ENCODE measurements at regions not wholly inside any gene's neighbourhood (a gene's known extent, or its start where the extent isn't known, plus 50 kb on each side); places are given as distances from the start of the nearest gene placed in this dataset.
"Not testable (repeated sequence)": the region's sequence is repeated elsewhere in the genome, so short reads cannot be mapped to it uniquely, and the experiment has no call there.

DNA sequence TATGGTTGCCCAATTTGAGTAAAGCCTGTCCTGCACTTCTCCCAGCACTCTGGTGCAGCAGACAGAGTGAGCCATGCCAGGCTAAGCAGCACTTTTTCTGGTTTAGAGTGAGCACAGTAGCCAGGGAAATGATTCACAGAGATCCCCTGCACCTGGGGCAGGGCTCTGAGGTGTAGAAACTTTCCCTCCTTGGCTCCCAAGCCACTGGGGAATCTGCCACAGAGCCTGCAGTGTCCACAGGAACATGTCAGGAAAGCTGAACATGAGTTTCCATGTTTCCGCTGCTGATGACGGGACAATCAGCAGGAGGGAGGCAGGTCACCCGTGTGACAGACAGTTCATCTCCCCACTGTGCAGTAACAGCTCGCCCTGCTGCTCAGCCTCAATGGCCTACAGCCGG is 429.9 kb upstream of the B3GAT1 start:
- no peak for DNase-seq

GRCh38 chr11:134841411-134841810 is 429.4 kb upstream of the B3GAT1 start:
- DNase-seq, result no peak

- no peak for DNase-seq
Observed at GRCh38 chr11:134840945-134841344, 428.9 kb upstream of the B3GAT1 start.

DNA sequence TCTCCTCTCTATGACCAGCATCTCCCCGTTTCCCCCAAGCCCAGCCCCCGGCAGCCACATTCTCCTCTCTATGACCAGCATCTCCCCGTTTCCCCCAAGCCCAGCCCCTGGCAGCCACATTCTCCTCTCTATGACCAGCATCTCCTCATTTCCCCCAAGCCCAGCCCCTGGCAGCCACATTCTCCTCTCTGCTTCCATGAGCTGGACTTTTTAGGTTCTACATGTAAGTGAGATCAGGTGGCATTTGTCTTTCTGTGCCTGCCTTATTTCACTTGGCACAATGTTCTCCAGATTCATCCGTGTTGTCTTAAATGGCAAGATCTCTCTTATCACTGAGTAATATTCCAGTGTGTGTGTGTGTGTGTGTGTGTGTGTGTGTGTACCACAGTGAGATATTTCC is 428.1 kb upstream of the B3GAT1 start:
- not testable (repeated sequence) for DNase-seq

GRCh38 chr11:134838708-134839107 is 426.7 kb upstream of the B3GAT1 start:
- DNase-seq, result no peak

- DNase-seq, result no peak
Observed at GRCh38 chr11:134837887-134838232, 425.8 kb upstream of the B3GAT1 start.

- DNase-seq, result no peak
Observed at GRCh38 chr11:134837166-134837886, 425.3 kb upstream of the B3GAT1 start.

- DNase-seq, result no peak
Observed at GRCh38 chr11:134836561-134836960, 424.5 kb upstream of the B3GAT1 start.

DNA sequence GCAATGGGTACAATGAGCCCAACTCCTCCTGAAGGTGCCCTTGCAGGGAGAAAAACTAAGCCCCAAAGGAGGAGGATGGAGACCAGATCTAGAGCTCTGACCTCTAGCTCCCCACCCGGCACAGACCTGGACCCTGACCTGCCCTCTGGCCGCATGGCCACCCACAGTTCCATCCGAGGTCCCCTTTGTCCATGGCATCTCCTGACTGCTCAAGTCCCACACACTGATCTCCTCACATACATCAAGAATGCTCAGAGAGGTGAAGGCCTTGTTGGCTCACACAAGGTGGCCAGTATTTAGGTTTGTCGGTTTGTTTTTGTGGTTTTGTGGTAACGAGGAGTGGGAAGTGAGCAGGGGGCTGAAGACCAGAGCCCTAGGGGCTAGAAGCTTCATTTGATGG is 423.5 kb upstream of the B3GAT1 start:
- no peak for DNase-seq

DNA sequence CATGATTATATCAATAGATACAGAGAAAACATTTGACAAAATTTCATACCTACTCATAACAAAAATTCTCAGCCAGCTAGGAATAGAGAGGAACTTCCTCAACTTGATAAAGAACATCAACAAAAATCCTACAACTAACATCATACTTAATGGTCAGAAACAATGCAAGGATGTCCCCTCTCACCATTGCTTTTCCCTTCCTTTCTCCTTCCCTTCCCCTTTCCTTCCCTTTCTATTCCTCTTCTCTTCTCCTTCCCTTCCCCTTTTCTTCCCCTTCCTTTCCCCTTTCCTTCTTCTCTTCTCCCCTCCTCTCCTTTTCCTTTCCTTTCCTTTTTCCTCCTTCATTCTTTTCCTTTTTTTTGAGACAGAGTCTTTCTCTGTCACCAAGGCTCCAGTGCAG is 418.3 kb upstream of the B3GAT1 start:
- DNase-seq, result no peak

GRCh38 chr11:134823970-134824369 is 411.9 kb upstream of the B3GAT1 start:
- no peak for DNase-seq

- DNase-seq, result no peak
Observed at GRCh38 chr11:134822897-134823296, 410.9 kb upstream of the B3GAT1 start.

GRCh38 chr11:134821422-134821821 is 409.4 kb upstream of the B3GAT1 start:
- no peak for DNase-seq

DNA sequence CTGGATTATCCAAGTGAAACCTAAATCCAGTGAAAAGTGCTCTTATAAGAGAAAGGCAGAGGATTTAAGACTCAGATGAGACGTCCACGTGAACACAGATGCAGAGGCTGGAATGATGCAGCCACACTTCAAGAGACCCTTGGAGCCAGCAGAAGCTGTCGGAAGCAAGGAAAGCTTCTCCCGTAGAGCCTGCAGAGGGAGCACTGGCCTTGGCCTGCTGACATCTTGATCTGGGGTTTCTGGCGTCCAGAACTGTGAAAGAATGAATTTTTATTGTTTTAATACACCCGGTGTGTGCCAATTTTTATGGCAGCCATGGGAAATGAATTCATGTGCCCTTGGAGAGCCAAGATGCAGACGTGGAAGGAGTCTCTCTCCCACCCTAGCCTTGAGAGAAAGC is 407.0 kb upstream of the B3GAT1 start:
- no peak for DNase-seq

DNA sequence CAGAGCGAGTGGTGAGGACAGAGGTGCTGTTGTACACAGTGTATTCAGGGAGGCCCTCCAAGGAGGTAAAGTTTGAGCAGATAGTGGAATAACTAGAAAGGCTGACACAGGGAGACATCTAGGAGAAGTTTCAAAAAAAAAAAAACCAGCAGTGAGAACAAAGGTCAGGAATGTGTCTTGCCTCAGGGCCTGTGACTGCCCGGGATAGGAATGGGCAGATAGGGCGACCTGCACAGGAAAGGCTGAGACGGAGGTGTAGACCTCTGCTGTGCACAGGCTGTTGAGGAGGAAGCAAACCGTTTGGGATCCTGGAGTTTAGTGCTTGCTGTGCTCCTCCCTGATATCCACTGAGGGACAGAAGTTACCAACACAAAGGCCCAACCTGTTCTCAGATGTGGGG is 406.5 kb upstream of the B3GAT1 start:
- DNase-seq, result no peak

DNA sequence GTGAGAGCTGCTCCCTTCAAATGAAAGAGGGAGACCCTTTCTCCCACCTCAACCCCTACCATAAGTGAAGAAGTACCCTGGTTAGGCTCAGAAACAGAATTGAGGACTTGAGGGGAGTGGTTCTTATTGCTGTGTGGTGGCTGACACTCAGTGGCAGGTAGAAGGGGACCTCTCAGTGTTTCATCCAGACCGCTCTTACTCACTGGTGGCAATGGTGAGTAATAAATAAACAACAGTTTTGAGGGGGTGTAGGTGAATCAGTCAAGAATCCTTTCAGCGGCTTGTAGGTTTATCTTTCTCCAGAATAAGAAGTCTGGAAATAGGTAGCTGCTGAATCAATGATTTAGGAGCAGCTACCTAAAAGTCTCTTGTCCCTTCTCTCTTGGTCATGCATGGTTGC is 403.4 kb upstream of the B3GAT1 start:
- DNase-seq, result no peak

- DNase-seq, result no peak
Observed at GRCh38 chr11:134807997-134808396, 396.0 kb upstream of the B3GAT1 start.

DNA sequence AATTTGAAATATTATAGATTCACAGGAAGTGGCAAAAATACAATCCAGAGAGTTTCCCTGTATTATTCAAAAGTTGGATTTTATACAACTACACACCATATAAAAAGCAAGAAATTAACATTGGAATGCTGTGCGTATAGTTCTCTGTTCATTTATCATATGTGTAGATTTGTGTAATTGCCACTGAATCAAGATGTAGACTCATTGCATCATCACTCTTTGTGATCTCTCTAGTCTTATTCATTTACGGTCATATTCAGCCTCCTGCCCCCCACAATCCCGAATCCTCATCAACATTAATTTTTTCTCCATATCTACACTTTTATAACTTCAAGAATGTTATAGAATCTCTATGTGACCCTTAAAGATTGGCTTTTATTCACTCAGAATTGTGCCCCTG is 390.6 kb upstream of the B3GAT1 start:
- DNase-seq, result no peak

GRCh38 chr11:134802116-134802515 is 390.1 kb upstream of the B3GAT1 start:
- no peak for DNase-seq

DNA sequence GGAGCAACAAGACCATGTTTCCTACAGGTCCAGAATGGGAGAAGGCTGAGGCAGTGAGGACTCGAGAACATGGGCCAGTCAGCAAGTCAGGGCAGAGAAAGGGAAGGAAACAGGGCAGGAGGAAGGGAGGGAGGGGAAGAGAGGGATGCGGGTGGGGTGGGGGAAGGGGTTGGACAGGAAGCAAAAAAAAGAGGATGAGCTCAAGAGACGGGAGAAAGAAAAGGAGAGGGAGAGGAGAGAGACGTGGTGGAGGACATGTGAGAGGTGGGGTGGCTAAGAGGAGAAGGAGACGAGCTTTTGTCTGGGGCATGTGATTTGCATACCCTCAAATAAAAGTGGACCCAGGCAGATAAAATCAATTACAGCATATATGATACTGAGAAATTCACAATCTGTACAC is 389.5 kb upstream of the B3GAT1 start:
- DNase-seq, result no peak

DNA sequence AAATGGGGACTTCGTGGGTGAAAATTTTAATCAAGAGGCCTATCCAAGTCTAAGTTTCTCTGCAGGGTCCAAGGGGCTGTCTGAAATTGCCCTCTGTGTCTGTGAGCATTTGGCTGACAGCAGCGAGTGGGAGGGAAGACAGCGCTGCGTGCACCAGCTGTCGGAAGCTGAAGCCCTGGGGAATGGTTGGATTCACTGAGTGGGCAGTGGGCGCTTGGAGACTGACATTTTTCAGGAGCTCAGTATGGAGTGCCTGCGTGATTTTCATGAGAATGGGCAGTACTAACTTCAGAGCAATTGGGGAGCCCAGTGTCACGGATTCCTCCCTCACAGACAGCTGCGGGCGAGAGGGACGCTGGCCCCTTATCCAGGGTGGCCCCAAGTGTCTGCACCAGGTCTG is 388.8 kb upstream of the B3GAT1 start:
- DNase-seq, result no peak

- no peak for DNase-seq
Observed at GRCh38 chr11:134800130-134800529, 388.1 kb upstream of the B3GAT1 start.

GRCh38 chr11:134799386-134799785 is 387.3 kb upstream of the B3GAT1 start:
- DNase-seq, result no peak

GRCh38 chr11:134797411-134798089 is 385.5 kb upstream of the B3GAT1 start:
- DNase-seq, result no peak

DNA sequence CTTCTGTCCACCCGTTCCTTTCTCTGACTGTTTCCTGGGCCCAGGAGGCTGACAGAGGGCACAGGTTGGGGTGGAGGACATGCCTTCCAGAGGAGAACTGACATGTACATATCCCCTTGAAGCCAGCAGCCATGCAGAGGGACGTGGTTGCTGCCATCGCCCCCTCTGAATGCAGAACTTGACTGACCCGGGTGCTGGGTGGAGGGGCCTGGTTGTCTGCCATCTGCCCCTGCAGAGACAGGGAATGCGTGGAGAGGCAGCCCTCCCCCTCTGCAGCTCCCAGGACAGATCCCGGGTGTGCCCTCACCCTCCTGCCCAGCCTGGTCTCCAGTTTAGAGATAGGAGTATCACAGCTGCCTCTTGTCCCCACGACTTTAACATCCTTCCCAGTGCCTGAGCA is 383.0 kb upstream of the B3GAT1 start:
- DNase-seq, result no peak

All from T-helper 2 cell (primary cell).